GM23338 (cell line): ENCODE measurements at regions not wholly inside any gene's neighbourhood (a gene's known extent, or its start where the extent isn't known, plus 50 kb on each side); places are given as distances from the start of the nearest gene placed in this dataset.

Experiments
- ATAC-seq: fragments of 200-7000 bp; cut with Tn5 transposase; 3 replicates; pipeline ENCODE4 v1.9.1; 2020
- DNase-seq: peaks from one replicate; pipeline ENCODE4 v3.0.0-alpha.2; 2015; ENCODE audit warnings: low spot score
- H2AFZ ChIP-seq: fragments of 200-600 bp; sonication (generic); 2 replicates; pipeline ENCODE4 v1.8.0; 2016; ENCODE audit warnings: antibody characterized with exemption, mild to moderate bottlenecking, moderate library complexity
- H3F3A ChIP-seq: fragments of 200-600 bp; sonication (generic); replicated peaks from 2 replicates; pipeline ENCODE4 v1.8.0; 2017; ENCODE audit warnings: antibody characterized with exemption, mixed run types, low read depth
- H3K27ac ChIP-seq: fragments of 200-600 bp; sonication (generic); 2 replicates; pipeline ENCODE4 v1.6.1; 2016; ENCODE audit warnings: low read depth
- H3K27me3 ChIP-seq: fragments of 200-600 bp; sonication (generic); 2 replicates; pipeline ENCODE4 v1.8.0; 2016; ENCODE audit warnings: mild to moderate bottlenecking, mixed run types, moderate library complexity; ENCODE audit not compliant: insufficient read depth
- H3K36me3 ChIP-seq: fragments of 200-600 bp; sonication (generic); 2 replicates; pipeline ENCODE4 v1.8.0; 2016; ENCODE audit warnings: mild to moderate bottlenecking; ENCODE audit not compliant: insufficient read depth
- H3K4me1 ChIP-seq: fragments of 200-600 bp; sonication (generic); 2 replicates; pipeline ENCODE4 v1.8.0; 2016; ENCODE audit warnings: mild to moderate bottlenecking, moderate library complexity; ENCODE audit not compliant: insufficient read depth
- H3K4me2 ChIP-seq: fragments of 200-600 bp; sonication (generic); 2 replicates; pipeline ENCODE4 v1.7.1; 2017; ENCODE audit warnings: mixed run types
- H3K4me3 ChIP-seq: fragments of 200-600 bp; sonication (generic); 2 replicates; pipeline ENCODE4 v1.6.1; 2016; ENCODE audit warnings: mixed run types
- H3K79me2 ChIP-seq: fragments of 200-600 bp; sonication (generic); replicated peaks from 2 replicates; pipeline ENCODE4 v1.8.0; 2017; ENCODE audit warnings: mild to moderate bottlenecking; ENCODE audit not compliant: insufficient read depth
- H3K9me2 ChIP-seq: fragments of 200-600 bp; sonication (generic); 2 replicates; pipeline ENCODE4 v1.8.0; 2017; ENCODE audit not compliant: insufficient read depth
- H4K20me1 ChIP-seq: fragments of 200-600 bp; sonication (generic); replicated peaks from 2 replicates; pipeline ENCODE4 v1.8.0; 2017; ENCODE audit warnings: mild to moderate bottlenecking; ENCODE audit not compliant: insufficient read depth
- H3K27ac Mint-ChIP-seq: 2 replicates; pipeline ENCODE4 v1.8.0; 2020; ENCODE audit warnings: inconsistent platforms, mild to moderate bottlenecking, moderate library complexity, mixed read lengths
- H3K27me3 Mint-ChIP-seq: 3 replicates; pipeline ENCODE4 v1.8.0; 2022; ENCODE audit warnings: low read depth, mild to moderate bottlenecking, moderate library complexity, mixed read lengths, inconsistent platforms; ENCODE audit not compliant: insufficient read depth, poor library complexity
- H3K36me3 Mint-ChIP-seq: 3 replicates; pipeline ENCODE4 v1.8.0; 2021; ENCODE audit warnings: low read depth, mild to moderate bottlenecking, inconsistent platforms, moderate library complexity, mixed read lengths
- H3K4me1 Mint-ChIP-seq: 3 replicates; pipeline ENCODE4 v1.8.0; 2020; ENCODE audit warnings: mild to moderate bottlenecking, inconsistent platforms, mixed read lengths
- H3K4me3 Mint-ChIP-seq: 3 replicates; pipeline ENCODE4 v1.8.0; 2021; ENCODE audit warnings: moderate library complexity, mild to moderate bottlenecking, inconsistent platforms, mixed read lengths
- H3K9me3 Mint-ChIP-seq: 3 replicates; pipeline ENCODE4 v1.8.0; 2020; ENCODE audit warnings: moderate library complexity, mild to moderate bottlenecking, inconsistent platforms, mixed read lengths
- CREB1 ChIP-seq: fragments of 250-450 bp; sonication (Bioruptor Pico); IDR thresholded peaks from 2 replicates; pipeline ENCODE4 v1.5.0; 2020; ENCODE audit warnings: low read depth, mild to moderate bottlenecking, moderate library complexity
- EZH2 ChIP-seq: fragments of 200-600 bp; sonication (generic); IDR thresholded peaks from one replicate; pipeline ENCODE4 v1.8.0; 2017; ENCODE audit warnings: antibody characterized with exemption, mild to moderate bottlenecking, low read depth; ENCODE audit not compliant: unreplicated experiment
- EZH2phosphoT487 ChIP-seq: fragments of 200-600 bp; sonication (generic); IDR thresholded peaks from one replicate; pipeline ENCODE4 v1.8.1; 2018; ENCODE audit warnings: antibody characterized with exemption; ENCODE audit not compliant: unreplicated experiment
- JUNB ChIP-seq: IDR thresholded peaks from one replicate; pipeline ENCODE4 v1.6.1; 2016; ENCODE audit warnings: antibody characterized with exemption; ENCODE audit not compliant: unreplicated experiment
- NANOG ChIP-seq: IDR thresholded peaks from 2 replicates; pipeline ENCODE4 v1.6.1; 2016; ENCODE audit warnings: antibody characterized with exemption, borderline replicate concordance
- POLR2AphosphoS5 ChIP-seq: IDR thresholded peaks from 2 replicates; pipeline ENCODE4 v1.6.1; 2016; ENCODE audit warnings: antibody characterized with exemption, low read depth
- STAT1 ChIP-seq: IDR thresholded peaks from one replicate; pipeline ENCODE4 v1.6.1; 2016; ENCODE audit warnings: antibody characterized with exemption; ENCODE audit not compliant: unreplicated experiment
- ZNF114 ChIP-seq: fragments of 250-450 bp; sonication (Bioruptor Pico); IDR thresholded peaks from 2 replicates; pipeline ENCODE4 v1.5.0; 2020; ENCODE audit warnings: mild to moderate bottlenecking, moderate library complexity
- ZNF331 ChIP-seq: fragments of 250-450 bp; sonication (Bioruptor Pico); IDR thresholded peaks from 2 replicates; pipeline ENCODE4 v1.5.0; 2020; ENCODE audit warnings: low read depth, mild to moderate bottlenecking, moderate library complexity
- TF ChIP-seq, protein P1 (sequence below): IDR thresholded peaks from 2 replicates; pipeline ENCODE4 v1.6.1; 2016; ENCODE audit warnings: antibody characterized with exemption
- TF ChIP-seq, protein P2 (sequence below): IDR thresholded peaks from one replicate; pipeline ENCODE4 v1.6.1; 2018; ENCODE audit warnings: antibody characterized with exemption; ENCODE audit not compliant: unreplicated experiment
- TF ChIP-seq, protein P3 (sequence below), 2 experiments: fragments of 200-600 bp in 1 of 2; sonication (generic) in 1 of 2; conservative IDR thresholded peaks; 2 replicates each; pipeline versions ENCODE4 v1.5.1 to v1.6.1; 2016 to 2017; ENCODE audit warnings: antibody characterized with exemption in 2 of 2, low read depth in 2 of 2, mild to moderate bottlenecking in 2 of 2, moderate library complexity in 1 of 2

DNA sequence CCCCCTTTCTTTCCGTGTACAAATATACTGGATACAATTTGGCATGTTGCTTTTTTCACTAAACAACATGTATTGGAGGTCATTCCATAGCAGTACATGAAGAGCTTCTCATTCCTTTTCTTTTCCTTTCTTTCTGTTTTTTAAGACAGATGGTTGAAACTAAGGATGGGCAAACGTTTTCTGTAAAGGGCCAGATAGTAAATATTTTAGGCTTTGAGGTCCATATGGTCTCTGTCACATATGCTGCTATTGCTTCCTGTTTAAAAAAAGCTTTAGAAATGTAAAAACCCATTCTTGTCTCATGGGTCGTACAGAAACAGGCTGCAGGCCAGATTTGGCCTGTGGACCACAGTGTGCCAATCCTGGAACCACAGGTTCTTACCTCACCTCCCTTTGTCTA lies 160.1 kb downstream of the ACER2 start:
- peaks cover 2% of the 10 kb centered on the region for H3K27me3 Mint-ChIP-seq
- Histone ChIP-seq H3K9me2 (0 out of 2 replicates have a peak, but pooled peaks cover 9% of the 10 kb centered on the region), H3K27ac (no peak overlapping the region), H2AFZ (no peak overlapping the region), H3K4me1 (no peaks in the 10 kb centered on the region), H3K79me2 (no peaks in the 10 kb centered on the region), H3K4me2 (no peak overlapping the region), H3K4me3 (no peak overlapping the region), H3F3A (no peaks in the 10 kb centered on the region), H3K27me3 (no peaks in the 10 kb centered on the region), H4K20me1 (no peaks in the 10 kb centered on the region), H3K36me3 (no peaks in the 10 kb centered on the region)
- DNase-seq: no peak
- H3K9me3 Mint-ChIP-seq: peaks cover 10% of the 10 kb centered on the region; the same call in 2 of the 3 replicates
- H3K27ac Mint-ChIP-seq: no peak overlapping the region
- ATAC-seq: no peak
- H3K36me3 Mint-ChIP-seq: peaks cover 2% of the 10 kb centered on the region; the same call in 2 of the 3 replicates
- TF ChIP-seq, protein P1, sequence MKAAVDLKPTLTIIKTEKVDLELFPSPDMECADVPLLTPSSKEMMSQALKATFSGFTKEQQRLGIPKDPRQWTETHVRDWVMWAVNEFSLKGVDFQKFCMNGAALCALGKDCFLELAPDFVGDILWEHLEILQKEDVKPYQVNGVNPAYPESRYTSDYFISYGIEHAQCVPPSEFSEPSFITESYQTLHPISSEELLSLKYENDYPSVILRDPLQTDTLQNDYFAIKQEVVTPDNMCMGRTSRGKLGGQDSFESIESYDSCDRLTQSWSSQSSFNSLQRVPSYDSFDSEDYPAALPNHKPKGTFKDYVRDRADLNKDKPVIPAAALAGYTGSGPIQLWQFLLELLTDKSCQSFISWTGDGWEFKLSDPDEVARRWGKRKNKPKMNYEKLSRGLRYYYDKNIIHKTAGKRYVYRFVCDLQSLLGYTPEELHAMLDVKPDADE: no peak
- TF ChIP-seq POLR2AphosphoS5: no peak
- TF ChIP-seq NANOG: no peak
- TF ChIP-seq, protein P2, sequence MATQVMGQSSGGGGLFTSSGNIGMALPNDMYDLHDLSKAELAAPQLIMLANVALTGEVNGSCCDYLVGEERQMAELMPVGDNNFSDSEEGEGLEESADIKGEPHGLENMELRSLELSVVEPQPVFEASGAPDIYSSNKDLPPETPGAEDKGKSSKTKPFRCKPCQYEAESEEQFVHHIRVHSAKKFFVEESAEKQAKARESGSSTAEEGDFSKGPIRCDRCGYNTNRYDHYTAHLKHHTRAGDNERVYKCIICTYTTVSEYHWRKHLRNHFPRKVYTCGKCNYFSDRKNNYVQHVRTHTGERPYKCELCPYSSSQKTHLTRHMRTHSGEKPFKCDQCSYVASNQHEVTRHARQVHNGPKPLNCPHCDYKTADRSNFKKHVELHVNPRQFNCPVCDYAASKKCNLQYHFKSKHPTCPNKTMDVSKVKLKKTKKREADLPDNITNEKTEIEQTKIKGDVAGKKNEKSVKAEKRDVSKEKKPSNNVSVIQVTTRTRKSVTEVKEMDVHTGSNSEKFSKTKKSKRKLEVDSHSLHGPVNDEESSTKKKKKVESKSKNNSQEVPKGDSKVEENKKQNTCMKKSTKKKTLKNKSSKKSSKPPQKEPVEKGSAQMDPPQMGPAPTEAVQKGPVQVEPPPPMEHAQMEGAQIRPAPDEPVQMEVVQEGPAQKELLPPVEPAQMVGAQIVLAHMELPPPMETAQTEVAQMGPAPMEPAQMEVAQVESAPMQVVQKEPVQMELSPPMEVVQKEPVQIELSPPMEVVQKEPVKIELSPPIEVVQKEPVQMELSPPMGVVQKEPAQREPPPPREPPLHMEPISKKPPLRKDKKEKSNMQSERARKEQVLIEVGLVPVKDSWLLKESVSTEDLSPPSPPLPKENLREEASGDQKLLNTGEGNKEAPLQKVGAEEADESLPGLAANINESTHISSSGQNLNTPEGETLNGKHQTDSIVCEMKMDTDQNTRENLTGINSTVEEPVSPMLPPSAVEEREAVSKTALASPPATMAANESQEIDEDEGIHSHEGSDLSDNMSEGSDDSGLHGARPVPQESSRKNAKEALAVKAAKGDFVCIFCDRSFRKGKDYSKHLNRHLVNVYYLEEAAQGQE: no peak
- no peak for TF ChIP-seq CREB1
- TF ChIP-seq JUNB: no peak
- TF ChIP-seq ZNF331 (CRISPR knock-in tag): no peak
- TF ChIP-seq ZNF114: no peak
- no peak for TF ChIP-seq EZH2
- no peak for TF ChIP-seq STAT1
- no peak for TF ChIP-seq EZH2phosphoT487
- TF ChIP-seq, protein P3, sequence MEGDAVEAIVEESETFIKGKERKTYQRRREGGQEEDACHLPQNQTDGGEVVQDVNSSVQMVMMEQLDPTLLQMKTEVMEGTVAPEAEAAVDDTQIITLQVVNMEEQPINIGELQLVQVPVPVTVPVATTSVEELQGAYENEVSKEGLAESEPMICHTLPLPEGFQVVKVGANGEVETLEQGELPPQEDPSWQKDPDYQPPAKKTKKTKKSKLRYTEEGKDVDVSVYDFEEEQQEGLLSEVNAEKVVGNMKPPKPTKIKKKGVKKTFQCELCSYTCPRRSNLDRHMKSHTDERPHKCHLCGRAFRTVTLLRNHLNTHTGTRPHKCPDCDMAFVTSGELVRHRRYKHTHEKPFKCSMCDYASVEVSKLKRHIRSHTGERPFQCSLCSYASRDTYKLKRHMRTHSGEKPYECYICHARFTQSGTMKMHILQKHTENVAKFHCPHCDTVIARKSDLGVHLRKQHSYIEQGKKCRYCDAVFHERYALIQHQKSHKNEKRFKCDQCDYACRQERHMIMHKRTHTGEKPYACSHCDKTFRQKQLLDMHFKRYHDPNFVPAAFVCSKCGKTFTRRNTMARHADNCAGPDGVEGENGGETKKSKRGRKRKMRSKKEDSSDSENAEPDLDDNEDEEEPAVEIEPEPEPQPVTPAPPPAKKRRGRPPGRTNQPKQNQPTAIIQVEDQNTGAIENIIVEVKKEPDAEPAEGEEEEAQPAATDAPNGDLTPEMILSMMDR (conservative IDR thresholded peaks at IDR 0.05; ENCODE audit: low read depth in 2 of 2): no peak
- H3K4me3 Mint-ChIP-seq: no peak overlapping the region
- peaks cover 6% of the 10 kb centered on the region; the same call in 2 of the 3 replicates for H3K4me1 Mint-ChIP-seq
